NCI-H345 treated with DMSO at 0.1 percent for 48 hours (cell line): ENCODE measurements at regions not wholly inside any gene's neighbourhood (a gene's known extent, or its start where the extent isn't known, plus 50 kb on each side); places are given as distances from the start of the nearest gene placed in this dataset.

ENCODE experiments used
- DNase-seq: peaks from one replicate; lab custom pipeline; 2025; ENCODE audit not compliant: unreplicated experiment; lab: John Stamatoyannopoulos, UW

DNA sequence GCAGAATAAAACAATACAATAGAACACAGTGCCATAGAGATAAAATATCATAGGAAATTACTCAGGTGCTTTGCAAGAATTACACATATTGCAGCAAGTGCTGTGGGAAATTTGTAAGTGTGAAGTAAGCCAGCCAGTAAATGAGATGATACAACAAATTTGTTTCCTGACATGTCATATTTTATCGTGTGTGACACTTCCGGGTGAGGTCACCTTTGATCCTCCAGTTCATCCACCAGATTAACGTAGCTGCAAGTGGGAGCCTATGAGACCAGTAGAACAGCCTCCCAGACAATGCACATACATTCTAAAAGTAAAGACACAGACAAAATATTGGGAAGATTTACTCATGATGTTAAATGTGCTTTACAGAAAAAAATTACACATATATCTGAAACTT lies 72.2 kb downstream of the PRDM9 start:
- no peak for DNase-seq

DNA sequence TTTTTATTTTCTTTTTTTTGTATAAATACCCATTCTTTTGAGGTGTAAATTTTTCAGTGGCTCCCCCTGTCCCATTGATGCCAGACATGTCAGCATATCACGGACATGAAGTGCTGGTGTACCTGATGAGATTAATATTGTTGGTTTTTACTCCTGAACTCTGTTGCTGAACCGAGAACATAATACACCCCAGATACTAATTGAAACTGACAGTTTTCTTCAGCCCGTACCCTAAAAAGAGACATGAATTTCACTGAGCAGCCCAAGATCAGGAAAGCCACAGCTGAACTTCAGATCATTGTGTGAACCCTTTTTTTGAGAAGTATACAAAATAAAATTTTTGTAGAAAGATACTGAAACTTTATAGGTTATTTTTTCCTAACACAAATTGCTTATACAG lies 75.7 kb downstream of the PRDM9 start:
- DNase-seq, result no peak

GRCh38 chr5:23588841-23589326 lies 81.5 kb downstream of the PRDM9 start:
- no peak for DNase-seq

- no peak for DNase-seq
Observed at GRCh38 chr5:23591250-23591649, 83.8 kb downstream of the PRDM9 start.

DNA sequence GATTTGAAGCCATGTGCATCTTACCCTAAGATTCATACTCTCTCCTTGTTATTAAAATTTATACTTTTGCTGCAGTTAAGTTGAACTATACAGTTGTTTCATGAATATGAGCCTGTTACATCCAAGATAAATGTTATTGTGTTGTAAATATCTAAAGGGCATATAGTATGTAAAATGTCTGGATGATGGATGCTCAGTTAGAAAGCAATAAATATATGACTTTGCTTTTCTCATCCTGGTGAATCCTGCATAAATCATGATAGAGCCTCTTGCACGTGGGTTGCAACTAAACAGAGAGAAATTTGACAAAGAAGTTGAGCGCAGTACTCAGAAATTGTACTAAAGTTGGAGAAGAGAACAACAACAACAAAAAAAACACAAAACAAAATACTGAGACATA lies 99.5 kb downstream of the PRDM9 start:
- no peak for DNase-seq

GRCh38 chr5:23612701-23613100 lies 105.3 kb downstream of the PRDM9 start:
- no peak for DNase-seq

DNA sequence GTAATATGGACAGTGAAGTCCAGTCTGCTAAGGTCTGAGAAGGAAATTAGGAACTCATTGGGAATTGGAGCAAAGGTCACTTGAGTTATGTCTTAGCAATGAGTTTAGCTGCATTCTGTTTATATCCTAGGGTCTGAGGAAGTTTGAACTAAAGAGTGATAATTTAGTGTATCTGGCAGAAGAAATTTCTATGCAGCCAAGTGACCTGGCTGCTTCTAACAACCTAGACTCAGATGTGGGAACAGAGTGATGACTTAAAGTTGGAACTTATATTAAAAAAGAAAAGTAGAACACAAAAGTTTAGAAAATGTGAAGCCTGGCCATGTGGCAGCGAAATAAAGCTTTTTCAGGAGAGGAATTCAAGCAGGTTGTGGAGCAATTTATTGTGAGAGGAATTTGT lies 106.2 kb downstream of the PRDM9 start:
- DNase-seq, result no peak

GRCh38 chr5:23614422-23614821 lies 107.0 kb downstream of the PRDM9 start:
- no peak for DNase-seq

- no peak for DNase-seq
Observed at GRCh38 chr5:23626961-23627360, 119.6 kb downstream of the PRDM9 start.

DNA sequence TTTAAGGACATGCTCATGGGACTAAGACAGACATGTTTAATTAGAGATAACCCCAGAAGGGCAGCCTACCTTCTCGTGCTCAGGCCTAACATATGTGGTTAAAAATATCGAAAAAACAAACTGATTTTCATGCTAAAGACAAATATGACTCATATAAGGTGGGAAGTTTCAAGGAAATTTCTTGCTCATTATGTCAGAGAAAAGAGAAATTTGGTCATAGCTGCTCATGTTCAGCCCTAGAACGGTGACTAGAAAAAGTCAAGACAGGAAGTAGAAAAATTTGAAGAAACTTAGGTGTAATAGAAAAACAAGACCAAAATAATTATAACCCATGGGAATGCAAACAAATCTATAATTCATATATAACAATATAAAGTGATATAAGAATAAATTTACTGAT lies 120.6 kb downstream of the PRDM9 start:
- DNase-seq, result no peak

GRCh38 chr5:23629396-23629795 lies 122.0 kb downstream of the PRDM9 start:
- no peak for DNase-seq

- no peak for DNase-seq
Observed at GRCh38 chr5:23631302-23632045, 124.1 kb downstream of the PRDM9 start.

DNA sequence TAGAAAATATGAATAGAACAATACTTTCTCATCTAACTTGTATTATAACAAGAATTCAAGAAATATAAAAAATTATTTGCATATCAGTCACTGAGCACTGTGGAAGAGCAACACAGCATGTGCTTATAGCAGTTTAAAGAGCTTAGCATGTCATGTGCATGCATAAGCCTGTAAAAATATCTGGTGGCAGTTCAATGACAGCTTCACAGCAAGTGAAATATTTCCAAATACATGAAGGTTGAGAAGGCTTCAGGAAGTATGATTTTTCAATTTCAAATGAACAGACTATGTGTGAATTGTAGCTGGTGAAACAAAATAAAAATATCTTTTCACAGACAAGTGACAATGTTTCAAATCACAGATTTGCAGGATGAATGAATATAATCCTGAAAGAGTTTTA lies 128.5 kb downstream of the PRDM9 start:
- no peak for DNase-seq

GRCh38 chr5:23639326-23639725 lies 131.9 kb downstream of the PRDM9 start:
- DNase-seq, result no peak

DNA sequence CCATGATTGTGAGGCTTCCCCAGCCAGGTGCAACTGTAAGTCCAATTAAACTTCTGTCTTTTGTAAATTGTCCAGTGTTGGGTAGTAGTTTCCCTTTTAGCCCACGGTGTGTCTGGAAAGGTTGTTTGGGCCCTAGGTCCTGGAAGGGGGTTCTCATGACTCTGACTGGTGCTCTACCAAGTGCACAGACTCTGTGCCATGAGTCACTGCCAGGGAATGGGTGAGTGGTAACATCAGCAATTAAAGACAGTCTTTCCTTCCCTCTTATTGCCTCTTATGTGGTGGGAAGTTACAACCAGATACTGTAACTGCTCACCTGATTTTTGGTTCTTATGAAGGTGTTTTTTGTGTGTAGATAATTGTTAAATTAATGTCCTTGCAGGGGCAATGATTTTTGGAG lies 141.2 kb downstream of the PRDM9 start:
- no peak for DNase-seq

GRCh38 chr5:23649594-23649993 lies 142.2 kb downstream of the PRDM9 start:
- no peak for DNase-seq

- no peak for DNase-seq
Observed at GRCh38 chr5:23655674-23656073, 148.3 kb downstream of the PRDM9 start.

- no peak for DNase-seq
Observed at GRCh38 chr5:23675456-23675855, 168.0 kb downstream of the PRDM9 start.

GRCh38 chr5:23677996-23678395 lies 170.6 kb downstream of the PRDM9 start:
- DNase-seq, result no peak

GRCh38 chr5:23684103-23684502 lies 176.7 kb downstream of the PRDM9 start:
- DNase-seq, result no peak

DNA sequence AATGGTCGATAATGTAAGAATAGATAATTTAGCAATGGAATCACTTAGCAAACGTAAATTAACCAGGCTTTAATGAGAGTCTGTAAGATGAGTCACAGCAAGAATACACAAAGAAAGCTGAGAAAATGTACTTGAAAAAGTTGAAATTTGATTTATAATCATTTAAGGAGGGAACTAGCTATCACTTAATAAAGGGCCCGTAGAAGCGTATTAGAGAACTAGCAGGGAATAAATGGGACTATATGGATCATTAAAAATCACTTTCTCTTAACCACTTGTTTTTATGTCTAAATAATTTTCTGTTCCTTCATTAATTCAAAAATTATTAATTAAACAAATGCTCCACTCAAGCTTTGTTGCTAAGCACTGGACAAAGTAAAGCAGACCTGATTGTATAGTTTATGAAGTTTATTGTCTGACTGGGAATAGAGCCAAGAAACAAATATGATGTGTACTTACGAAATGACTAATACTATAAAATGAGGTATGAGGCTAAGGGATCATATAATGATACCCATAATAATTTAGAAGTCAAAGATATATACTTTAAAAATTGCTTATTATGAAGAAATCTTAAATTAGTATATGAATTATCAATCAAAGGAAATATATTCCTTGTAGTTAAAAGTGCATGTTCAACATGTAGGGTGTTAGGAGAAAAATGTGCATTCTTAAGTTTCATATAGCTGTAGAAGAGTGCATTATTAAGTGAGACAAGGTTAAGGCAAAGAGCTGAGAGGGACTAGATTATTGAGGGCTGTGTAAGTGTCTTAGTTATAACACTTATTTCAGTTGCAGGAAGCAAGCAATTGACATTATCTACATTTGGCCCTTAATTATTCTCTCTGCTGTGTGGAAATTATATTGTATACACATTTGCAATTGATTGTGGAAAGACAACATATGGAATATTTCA lies 196.8 kb downstream of the PRDM9 start:
- DNase-seq, result no peak

DNA sequence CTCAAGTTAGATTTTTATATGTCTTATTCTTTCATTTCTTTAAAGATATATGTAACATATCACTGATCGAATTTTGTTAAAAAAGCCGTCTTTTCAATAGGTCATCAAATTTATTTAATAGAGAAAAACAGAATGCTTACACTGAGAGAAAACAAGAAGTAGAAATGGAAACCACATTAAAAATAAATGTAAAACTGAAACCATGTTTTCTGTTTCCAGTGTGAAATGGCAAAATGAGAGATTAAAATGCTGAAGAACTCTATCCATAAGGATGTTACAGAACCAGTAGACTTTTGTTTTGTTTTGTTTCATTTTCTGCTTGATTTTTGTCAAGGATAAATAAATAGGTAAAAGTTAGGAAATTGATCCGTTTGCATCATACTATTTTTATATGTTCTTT lies 210.1 kb downstream of the PRDM9 start:
- DNase-seq, result no peak
